WTC11 (cell line): ENCODE measurements at regions not wholly inside any gene's neighbourhood (a gene's known extent, or its start where the extent isn't known, plus 50 kb on each side); places are given as distances from the start of the nearest gene placed in this dataset.

ENCODE experiments used
- ATAC-seq: fragments of 200-7000 bp; cut with Tn5 transposase; 2 replicates; pipeline ENCODE4 v1.10.0; 2021; ENCODE audit warnings: mild to moderate bottlenecking, moderate library complexity
- CTCF ChIA-PET: fragments of 300-600 bp; sonication (Branson Sonifier 250); formaldehyde crosslinking; loops from one replicate; lab custom pipeline; 2021; ENCODE audit warnings: antibody characterized with exemption; lab: Charles Lee
- POLR2A ChIA-PET: fragments of 350-600 bp; sonication (Branson Sonifier 250); formaldehyde crosslinking; loops from one replicate; lab custom pipeline; 2021; ENCODE audit warnings: antibody characterized with exemption; lab: Charles Lee
- DNase-seq: peaks from one replicate; pipeline ENCODE4 v3.0.0; 2021; ENCODE audit warnings: low spot score
- H3K27ac Mint-ChIP-seq: 2 replicates; pipeline ENCODE4 v1.8.0; 2021; ENCODE audit warnings: mixed read lengths
- H3K27me3 Mint-ChIP-seq: 2 replicates; pipeline ENCODE4 v1.8.0; 2021; ENCODE audit warnings: low read depth, mild to moderate bottlenecking, moderate library complexity, mixed read lengths
- H3K36me3 Mint-ChIP-seq: 2 replicates; pipeline ENCODE4 v1.8.0; 2021; ENCODE audit warnings: mixed read lengths
- H3K4me1 Mint-ChIP-seq: 2 replicates; pipeline ENCODE4 v1.8.0; 2022; ENCODE audit warnings: mixed read lengths
- H3K4me3 Mint-ChIP-seq: 2 replicates; pipeline ENCODE4 v1.8.0; 2021; ENCODE audit warnings: mild to moderate bottlenecking, moderate library complexity, mixed read lengths
- H3K9me3 Mint-ChIP-seq: 2 replicates; pipeline ENCODE4 v1.8.0; 2021; ENCODE audit warnings: mixed read lengths
- ERG ChIP-seq: fragments of 250-450 bp; sonication (Bioruptor Pico); IDR thresholded peaks from 2 replicates; pipeline ENCODE4 v1.8.0; 2021; ENCODE audit warnings: mild to moderate bottlenecking
- GABPB1 ChIP-seq: sonication (generic); formaldehyde crosslinking; IDR thresholded peaks from 2 replicates; pipeline ENCODE4 v1.8.1; 2023; ENCODE audit warnings: mild to moderate bottlenecking, missing genetic modification reagents
- GRHL2 ChIP-seq: fragments of 250-450 bp; sonication (Bioruptor Pico); IDR thresholded peaks from 2 replicates; pipeline ENCODE4 v1.8.0; 2022; ENCODE audit warnings: mild to moderate bottlenecking, moderate library complexity; ENCODE audit not compliant: insufficient replicate concordance, severe bottlenecking
- MXD4 ChIP-seq: fragments of 250-450 bp; sonication (Bioruptor Pico); IDR thresholded peaks from 2 replicates; pipeline ENCODE4 v1.8.0; 2021; ENCODE audit warnings: mild to moderate bottlenecking, moderate library complexity, borderline replicate concordance
- MYBL2 ChIP-seq: sonication (generic); formaldehyde crosslinking; IDR thresholded peaks from 2 replicates; pipeline ENCODE4 v1.8.1; 2023; ENCODE audit warnings: mild to moderate bottlenecking, moderate library complexity, missing genetic modification reagents
- NR3C1 ChIP-seq: sonication (generic); formaldehyde crosslinking; conservative IDR thresholded peaks from 2 replicates; pipeline ENCODE4 v1.8.1; 2023; ENCODE audit warnings: low read depth, mild to moderate bottlenecking, missing genetic modification reagents
- RORB ChIP-seq: fragments of 250-450 bp; sonication (Bioruptor Pico); IDR thresholded peaks from 2 replicates; pipeline ENCODE4 v1.9.0; 2021; ENCODE audit warnings: mild to moderate bottlenecking
- SOX15 ChIP-seq: fragments of 250-450 bp; sonication (Bioruptor Pico); IDR thresholded peaks from 2 replicates; pipeline ENCODE4 v1.9.0; 2021; ENCODE audit warnings: mild to moderate bottlenecking
- TCF7 ChIP-seq: sonication (generic); formaldehyde crosslinking; IDR thresholded peaks from 2 replicates; pipeline ENCODE4 v1.8.0; 2022; ENCODE audit warnings: mild to moderate bottlenecking, low read depth, missing genetic modification reagents, moderate library complexity
- ZNF121 ChIP-seq: sonication (generic); formaldehyde crosslinking; IDR thresholded peaks from 2 replicates; pipeline ENCODE4 v1.8.0; 2023; ENCODE audit warnings: missing genetic modification reagents
- ZNF138 ChIP-seq: sonication (generic); formaldehyde crosslinking; conservative IDR thresholded peaks from 2 replicates; pipeline ENCODE4 v1.8.1; 2022; ENCODE audit warnings: mild to moderate bottlenecking, moderate library complexity, missing genetic modification reagents
- ZNF423 ChIP-seq: fragments of 250-450 bp; sonication (Bioruptor Pico); IDR thresholded peaks from 2 replicates; pipeline ENCODE4 v2.1.2; 2022; ENCODE audit warnings: mild to moderate bottlenecking, moderate library complexity
- TF ChIP-seq, protein P1 (sequence below): sonication (generic); formaldehyde crosslinking; IDR thresholded peaks from 2 replicates; pipeline ENCODE4 v1.8.0; 2023; ENCODE audit warnings: mild to moderate bottlenecking, missing genetic modification reagents
- TF ChIP-seq, protein P2 (sequence below): fragments of 250-450 bp; sonication (Bioruptor Pico); conservative IDR thresholded peaks from 2 replicates; pipeline ENCODE4 v1.9.0; 2021; ENCODE audit warnings: mild to moderate bottlenecking
- TF ChIP-seq, protein P3 (sequence below): sonication (generic); formaldehyde crosslinking; IDR thresholded peaks from 2 replicates; pipeline ENCODE4 v1.8.0; 2022; ENCODE audit warnings: mild to moderate bottlenecking, missing genetic modification reagents
- TF ChIP-seq, protein P4 (sequence below): sonication (generic); formaldehyde crosslinking; IDR thresholded peaks from 2 replicates; pipeline ENCODE4 v1.8.0; 2023; ENCODE audit warnings: missing genetic modification reagents
- TF ChIP-seq, protein P5 (sequence below): fragments of 250-450 bp; sonication (Bioruptor Pico); IDR thresholded peaks from 2 replicates; pipeline ENCODE4 v2.1.2; 2022; ENCODE audit warnings: mild to moderate bottlenecking, moderate library complexity

DNA sequence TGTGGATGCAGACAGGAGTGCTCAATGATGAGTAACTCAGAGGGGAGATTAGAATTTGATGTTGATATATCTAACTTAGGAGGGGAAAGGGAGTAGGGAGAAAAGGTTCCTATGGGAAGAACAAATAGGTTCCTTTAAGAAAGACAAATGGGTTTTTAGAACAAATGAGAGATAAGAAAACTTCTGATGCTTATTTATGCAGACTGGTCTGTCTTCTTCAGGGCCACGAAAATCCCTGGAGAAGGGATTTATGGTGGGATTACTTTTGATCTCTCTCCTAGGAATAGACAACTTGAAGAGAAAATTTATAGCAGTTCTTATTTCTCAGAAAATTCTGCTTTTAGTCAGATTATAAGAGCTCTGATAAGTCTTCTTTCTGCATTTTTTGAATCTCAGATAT lies 99.0 kb upstream of the DDHD1 start (continued):
- TF ChIP-seq, protein P1, sequence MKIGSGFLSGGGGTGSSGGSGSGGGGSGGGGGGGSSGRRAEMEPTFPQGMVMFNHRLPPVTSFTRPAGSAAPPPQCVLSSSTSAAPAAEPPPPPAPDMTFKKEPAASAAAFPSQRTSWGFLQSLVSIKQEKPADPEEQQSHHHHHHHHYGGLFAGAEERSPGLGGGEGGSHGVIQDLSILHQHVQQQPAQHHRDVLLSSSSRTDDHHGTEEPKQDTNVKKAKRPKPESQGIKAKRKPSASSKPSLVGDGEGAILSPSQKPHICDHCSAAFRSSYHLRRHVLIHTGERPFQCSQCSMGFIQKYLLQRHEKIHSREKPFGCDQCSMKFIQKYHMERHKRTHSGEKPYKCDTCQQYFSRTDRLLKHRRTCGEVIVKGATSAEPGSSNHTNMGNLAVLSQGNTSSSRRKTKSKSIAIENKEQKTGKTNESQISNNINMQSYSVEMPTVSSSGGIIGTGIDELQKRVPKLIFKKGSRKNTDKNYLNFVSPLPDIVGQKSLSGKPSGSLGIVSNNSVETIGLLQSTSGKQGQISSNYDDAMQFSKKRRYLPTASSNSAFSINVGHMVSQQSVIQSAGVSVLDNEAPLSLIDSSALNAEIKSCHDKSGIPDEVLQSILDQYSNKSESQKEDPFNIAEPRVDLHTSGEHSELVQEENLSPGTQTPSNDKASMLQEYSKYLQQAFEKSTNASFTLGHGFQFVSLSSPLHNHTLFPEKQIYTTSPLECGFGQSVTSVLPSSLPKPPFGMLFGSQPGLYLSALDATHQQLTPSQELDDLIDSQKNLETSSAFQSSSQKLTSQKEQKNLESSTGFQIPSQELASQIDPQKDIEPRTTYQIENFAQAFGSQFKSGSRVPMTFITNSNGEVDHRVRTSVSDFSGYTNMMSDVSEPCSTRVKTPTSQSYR (CRISPR knock-in tag): no peak
- no peak for TF ChIP-seq ZNF423 (CRISPR knock-in tag)
- TF ChIP-seq, all 79 proteins: peak for 0

DNA sequence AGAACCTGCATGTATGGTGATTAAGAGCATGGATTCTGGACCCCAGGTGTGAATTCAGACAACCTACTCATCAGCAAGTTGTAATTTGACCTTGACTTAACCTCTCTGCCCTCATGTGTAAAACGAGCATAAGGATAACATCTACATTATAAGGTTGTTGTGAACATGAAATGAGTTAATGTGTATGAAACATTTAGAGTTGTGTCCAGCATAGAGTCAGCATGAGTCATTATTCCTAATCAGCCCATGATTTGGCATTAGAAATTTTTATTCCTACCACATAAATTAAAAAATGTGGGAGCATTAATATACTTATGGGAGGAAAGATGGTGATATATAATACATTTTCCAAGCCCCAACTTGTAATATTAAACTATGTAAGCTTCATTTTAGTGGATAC lies 95.9 kb upstream of the DDHD1 start:
- ATAC-seq: no peak
- Mint-ChIP-seq H3K9me3 (peaks cover 37% of the 10 kb centered on the region), H3K27ac (no peak overlapping the region; the same call in 1 of the 2 replicates), H3K36me3 (peaks cover 13% of the 10 kb centered on the region), H3K27me3 (no peaks in the 10 kb centered on the region), H3K4me1 (peaks cover 2% of the 10 kb centered on the region; the same call in 1 of the 2 replicates), H3K4me3 (no peak overlapping the region)
- TF ChIP-seq ZNF138 (CRISPR knock-in tag) (no peak), TCF7 (CRISPR knock-in tag) (no peak), ZNF121 (CRISPR knock-in tag) (no peak), NR3C1 (CRISPR knock-in tag) (no peak), GRHL2 (no peak), RORB (CRISPR knock-in tag) (no peak), ERG (no peak)
- TF ChIP-seq, protein P2, sequence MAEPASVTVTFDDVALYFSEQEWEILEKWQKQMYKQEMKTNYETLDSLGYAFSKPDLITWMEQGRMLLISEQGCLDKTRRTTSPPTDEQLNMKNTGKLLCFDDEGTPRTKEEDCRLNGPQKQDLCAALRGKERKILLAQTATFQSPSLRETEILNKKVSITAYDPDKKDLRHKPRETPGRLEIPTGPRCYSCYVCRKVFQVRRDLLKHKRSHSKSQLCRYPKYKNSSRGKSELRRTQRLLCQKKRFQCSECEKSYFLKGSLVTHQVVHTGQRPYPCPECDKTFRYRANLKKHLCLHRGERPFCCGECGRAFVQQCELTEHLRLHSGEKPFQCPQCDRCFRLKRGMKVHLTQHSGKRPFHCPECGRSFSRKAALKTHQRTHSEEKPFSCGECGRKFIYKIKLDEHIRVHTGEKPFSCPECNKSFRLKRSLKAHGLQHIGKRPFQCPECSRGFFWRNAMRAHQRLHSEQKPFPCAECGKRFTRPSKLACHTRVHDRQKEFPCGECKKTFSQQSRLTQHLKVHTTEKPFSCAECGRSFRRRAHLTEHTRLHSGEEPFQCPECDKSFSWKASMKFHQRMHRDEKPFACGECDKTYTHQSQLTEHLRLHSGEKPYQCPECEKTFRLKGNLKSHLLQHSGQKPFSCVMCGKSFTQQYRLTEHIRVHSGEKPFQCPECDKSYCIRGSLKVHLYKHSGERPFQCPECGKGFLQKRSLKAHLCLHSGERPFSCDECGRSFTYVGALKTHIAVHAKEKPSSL (CRISPR knock-in tag): no peak
- ChIA-PET POLR2A (no interaction called here), CTCF (interaction anchor here (1.4 kb wide), 1 partner anchor 31 kb away, joined by 5 read pairs; no protein-coding TSS in a partner anchor)
- DNase-seq: no peak

- ChIA-PET POLR2A (no interaction called here), CTCF (no interaction called here)
- Mint-ChIP-seq H3K4me1 (peaks cover 2% of the 10 kb centered on the region; the same call in 1 of the 2 replicates), H3K36me3 (peaks cover 22% of the 10 kb centered on the region), H3K9me3 (peaks cover 31% of the 10 kb centered on the region), H3K4me3 (no peak overlapping the region), H3K27ac (no peak overlapping the region), H3K27me3 (no peaks in the 10 kb centered on the region)
- ATAC-seq (no peak), DNase-seq (no peak)
- no peak for TF ChIP-seq GABPB1 (CRISPR knock-in tag)
- TF ChIP-seq, protein P3, sequence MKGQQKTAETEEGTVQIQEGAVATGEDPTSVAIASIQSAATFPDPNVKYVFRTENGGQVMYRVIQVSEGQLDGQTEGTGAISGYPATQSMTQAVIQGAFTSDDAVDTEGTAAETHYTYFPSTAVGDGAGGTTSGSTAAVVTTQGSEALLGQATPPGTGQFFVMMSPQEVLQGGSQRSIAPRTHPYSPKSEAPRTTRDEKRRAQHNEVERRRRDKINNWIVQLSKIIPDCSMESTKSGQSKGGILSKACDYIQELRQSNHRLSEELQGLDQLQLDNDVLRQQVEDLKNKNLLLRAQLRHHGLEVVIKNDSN (CRISPR knock-in tag): no peak
- TF ChIP-seq MYBL2 (CRISPR knock-in tag): no peak
- TF ChIP-seq, protein P2 (CRISPR knock-in tag): no peak
- TF ChIP-seq, protein P4, sequence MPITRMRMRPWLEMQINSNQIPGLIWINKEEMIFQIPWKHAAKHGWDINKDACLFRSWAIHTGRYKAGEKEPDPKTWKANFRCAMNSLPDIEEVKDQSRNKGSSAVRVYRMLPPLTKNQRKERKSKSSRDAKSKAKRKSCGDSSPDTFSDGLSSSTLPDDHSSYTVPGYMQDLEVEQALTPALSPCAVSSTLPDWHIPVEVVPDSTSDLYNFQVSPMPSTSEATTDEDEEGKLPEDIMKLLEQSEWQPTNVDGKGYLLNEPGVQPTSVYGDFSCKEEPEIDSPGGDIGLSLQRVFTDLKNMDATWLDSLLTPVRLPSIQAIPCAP (CRISPR knock-in tag): no peak
- TF ChIP-seq, protein P5, sequence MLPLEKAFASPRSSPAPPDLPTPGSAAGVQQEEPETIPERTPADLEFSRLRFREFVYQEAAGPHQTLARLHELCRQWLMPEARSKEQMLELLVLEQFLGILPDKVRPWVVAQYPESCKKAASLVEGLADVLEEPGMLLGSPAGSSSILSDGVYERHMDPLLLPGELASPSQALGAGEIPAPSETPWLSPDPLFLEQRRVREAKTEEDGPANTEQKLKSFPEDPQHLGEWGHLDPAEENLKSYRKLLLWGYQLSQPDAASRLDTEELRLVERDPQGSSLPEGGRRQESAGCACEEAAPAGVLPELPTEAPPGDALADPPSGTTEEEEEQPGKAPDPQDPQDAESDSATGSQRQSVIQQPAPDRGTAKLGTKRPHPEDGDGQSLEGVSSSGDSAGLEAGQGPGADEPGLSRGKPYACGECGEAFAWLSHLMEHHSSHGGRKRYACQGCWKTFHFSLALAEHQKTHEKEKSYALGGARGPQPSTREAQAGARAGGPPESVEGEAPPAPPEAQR (CRISPR knock-in tag): no peak
- TF ChIP-seq, protein P1 (CRISPR knock-in tag): no peak
- TF ChIP-seq SOX15 (CRISPR knock-in tag): no peak
- no peak for TF ChIP-seq MXD4 (CRISPR knock-in tag)
Measured at GRCh38 chr14:53247596-53248370, 94.7 kb upstream of the DDHD1 start.
